Stimulated activated CD4-positive, alpha-beta T cell treated with anti-CD3 and anti-CD28 coated beads, TNF-alpha, amount 100 ng/mL, for 1 hour (primary cell): ENCODE measurements at regions not wholly inside any gene's neighbourhood (a gene's known extent, or its start where the extent isn't known, plus 50 kb on each side); places are given as distances from the start of the nearest gene placed in this dataset.
"Not testable (repeated sequence)": the region's sequence is repeated elsewhere in the genome, so short reads cannot be mapped to it uniquely, and the experiment has no call there.

Experiments used
- DNase-seq, 3 donors: peaks; one replicate each; pipeline ENCODE4 v3.0.0-alpha.2; 2020; ENCODE audit warnings: low read depth in 3 of 3, low spot score in 1 of 3

- DNase-seq = no peak
These were observed 126.0 kb upstream of the CADM1 start for GRCh38 chr11:115630214-115630613.

- no peak for DNase-seq
These were observed 125.3 kb upstream of the CADM1 start for GRCh38 chr11:115629456-115630015.

DNA sequence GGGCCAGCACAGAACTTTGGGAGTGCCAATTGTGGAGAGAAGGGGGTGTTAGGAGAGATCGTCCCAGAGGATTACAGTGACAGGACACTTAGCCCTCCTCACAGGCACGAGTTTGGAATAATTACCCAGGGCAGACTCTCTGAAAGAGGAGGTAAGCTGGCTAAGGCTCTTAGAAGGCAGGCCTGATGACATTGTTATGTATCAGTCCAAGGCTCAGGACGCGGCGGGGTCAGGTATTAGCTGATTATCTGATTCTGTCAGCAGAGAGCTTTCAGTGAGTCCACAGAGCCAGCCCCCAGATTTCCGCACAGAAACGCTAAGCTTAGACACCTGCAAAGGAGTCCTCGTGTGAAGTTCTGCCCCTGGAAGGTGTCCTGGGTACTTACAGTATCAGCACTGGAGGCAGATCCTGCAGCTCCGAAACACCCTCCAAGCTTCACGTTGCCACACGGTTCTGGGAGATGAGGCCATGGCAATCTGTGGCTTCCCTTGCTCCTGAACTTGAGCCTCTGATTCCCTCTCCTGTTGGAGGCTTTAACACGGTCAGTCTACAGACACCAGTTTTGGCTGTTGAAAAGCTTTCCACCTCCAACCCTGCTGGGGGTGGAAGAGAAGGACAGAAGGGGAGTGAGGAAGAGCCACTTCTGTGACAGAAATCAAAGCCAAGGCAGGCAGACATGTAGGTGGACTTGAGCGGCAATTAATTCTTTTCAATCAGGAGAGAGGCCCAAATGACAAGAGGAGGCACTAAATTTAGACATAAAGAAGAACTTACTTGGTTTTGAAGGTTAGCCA lies 123.6 kb upstream of the CADM1 start:
- DNase-seq = no peak

- no peak for DNase-seq
These were observed 122.9 kb upstream of the CADM1 start for GRCh38 chr11:115627071-115627470.

- no peak for DNase-seq
These were observed 122.2 kb upstream of the CADM1 start for GRCh38 chr11:115626414-115626813.

DNA sequence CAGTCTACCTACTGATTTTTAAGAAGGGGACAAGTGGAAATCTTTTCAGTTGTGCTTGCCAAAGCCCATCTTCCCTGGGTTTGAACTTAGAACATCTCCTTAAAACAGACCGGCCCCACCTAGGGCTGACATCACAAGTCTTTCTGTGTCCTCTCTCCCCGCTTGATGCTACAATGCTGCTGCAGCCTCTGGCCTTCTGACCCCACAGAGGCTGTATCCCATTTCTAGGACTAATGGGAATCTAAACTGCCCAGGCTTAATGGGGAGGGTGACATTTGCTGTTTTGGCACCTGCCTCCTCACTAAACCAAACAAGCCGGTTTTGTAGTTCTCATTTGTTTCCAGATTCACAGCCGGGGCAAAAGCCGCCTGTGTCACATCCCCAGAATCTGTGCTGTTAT lies 121.3 kb upstream of the CADM1 start:
- no peak for DNase-seq

GRCh38 chr11:115624065-115624464 lies 119.8 kb upstream of the CADM1 start:
- no peak for DNase-seq

DNA sequence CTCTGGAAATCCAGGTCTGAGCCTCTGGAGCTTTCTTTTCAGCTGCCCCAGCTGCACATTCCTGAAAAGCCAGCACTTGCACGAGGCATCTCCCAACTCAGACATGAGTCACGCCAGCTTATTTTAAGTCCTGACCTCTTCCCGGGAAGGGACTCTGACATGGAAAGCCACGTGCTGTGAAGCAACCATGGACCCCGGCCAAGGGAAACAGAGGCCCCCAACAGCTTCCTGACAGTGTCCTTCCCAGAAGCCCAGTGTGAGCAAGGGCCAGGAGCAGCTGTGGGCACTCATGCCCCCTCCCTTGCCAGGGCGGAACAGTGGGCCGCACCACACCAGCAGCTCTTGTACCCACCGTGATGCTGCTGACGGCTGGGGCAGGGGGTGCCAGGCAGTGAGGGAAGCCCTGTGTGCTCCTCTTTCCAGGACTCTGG lies 118.8 kb upstream of the CADM1 start:
- no peak for DNase-seq

DNA sequence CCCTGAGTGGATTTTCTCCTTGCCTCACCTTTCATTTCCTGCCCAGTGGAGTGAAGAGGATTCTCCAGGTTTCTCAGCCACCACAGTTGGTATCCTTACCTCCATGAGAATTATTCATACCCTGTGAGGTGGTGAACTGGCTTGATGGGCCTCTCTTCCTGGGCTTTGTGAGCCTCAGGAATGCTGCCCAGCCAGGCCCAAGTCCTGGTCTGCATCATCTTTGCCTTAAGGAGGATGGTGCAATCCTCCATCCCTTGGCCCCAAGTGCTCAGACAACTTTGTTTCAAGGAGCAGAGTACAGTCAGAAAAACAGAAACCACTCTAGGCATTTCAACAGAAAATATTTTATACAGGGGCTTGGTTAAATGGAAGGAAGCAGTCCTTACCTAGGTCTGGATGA lies 114.2 kb upstream of the CADM1 start:
- no peak for DNase-seq

GRCh38 chr11:115617767-115618166 lies 113.6 kb upstream of the CADM1 start:
- DNase-seq = no peak

GRCh38 chr11:115616971-115617370 lies 112.8 kb upstream of the CADM1 start:
- no peak for DNase-seq

- DNase-seq = no peak
These were observed 109.9 kb upstream of the CADM1 start for GRCh38 chr11:115613986-115614632.

DNA sequence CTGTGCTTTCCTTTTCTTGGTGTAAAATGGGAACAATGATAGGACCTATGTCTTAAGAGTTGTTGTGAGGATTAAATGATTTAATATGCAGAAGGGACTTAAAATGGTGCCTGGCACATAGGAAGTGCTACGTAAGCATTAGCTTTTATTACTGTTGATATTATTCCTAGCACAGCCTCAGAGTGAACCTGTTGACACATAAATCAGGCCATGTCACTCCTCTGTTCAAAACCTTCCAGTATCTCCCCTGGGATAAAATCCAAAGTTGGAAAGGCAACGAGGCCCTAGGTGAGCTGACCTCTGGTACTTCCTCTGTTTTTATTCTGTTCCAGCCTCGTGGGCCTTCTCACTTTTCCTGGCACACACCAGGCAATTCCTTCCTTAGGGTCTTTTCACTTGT lies 108.8 kb upstream of the CADM1 start:
- no peak for DNase-seq

DNA sequence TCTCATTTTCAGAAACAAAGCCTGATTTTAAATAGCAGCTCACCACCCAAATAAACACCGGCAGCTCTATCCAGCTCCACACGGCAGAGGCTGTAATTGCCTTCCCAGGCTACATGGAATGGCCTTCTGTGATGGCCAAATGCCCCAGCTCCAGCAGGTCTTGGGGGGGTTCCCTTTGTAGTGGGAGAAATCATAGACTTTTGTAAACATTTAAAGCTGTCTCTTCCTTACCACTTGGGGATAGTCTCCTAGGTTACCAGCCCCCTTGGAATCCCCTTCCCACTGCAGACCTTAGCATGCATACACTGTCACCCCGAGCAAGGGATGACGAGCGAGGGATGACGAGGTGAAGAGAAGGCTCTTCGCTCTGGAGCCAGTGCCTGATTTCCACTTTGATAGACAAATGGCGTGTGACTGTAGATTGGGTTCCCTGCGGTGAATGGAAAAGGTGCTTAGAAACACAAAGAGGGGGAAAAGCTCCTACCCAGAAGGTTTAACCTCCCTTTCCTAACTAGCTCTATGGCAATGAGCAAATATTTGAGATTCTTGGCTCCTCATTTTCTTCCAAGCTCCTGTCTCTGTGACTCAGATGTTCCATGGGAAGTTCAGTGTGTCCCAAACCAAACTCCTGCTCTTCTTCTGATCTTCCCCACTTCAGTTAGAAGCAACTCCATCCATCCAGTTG lies 108.0 kb upstream of the CADM1 start:
- DNase-seq = no peak

- DNase-seq = no peak
These were observed 107.1 kb upstream of the CADM1 start for GRCh38 chr11:115611343-115611742.

- no peak for DNase-seq
These were observed 106.7 kb upstream of the CADM1 start for GRCh38 chr11:115610908-115611307.

- DNase-seq = not testable (repeated sequence)
These were observed 106.0 kb upstream of the CADM1 start for GRCh38 chr11:115610234-115610633.

- DNase-seq = no peak
These were observed 104.8 kb upstream of the CADM1 start for GRCh38 chr11:115608976-115609375.

- DNase-seq = no peak
These were observed 103.5 kb upstream of the CADM1 start for GRCh38 chr11:115607621-115608221.

GRCh38 chr11:115606498-115607220 lies 102.4 kb upstream of the CADM1 start:
- no peak for DNase-seq
